ENCODE measurements at regions not wholly inside any gene's neighbourhood (a gene's known extent, or its start where the extent isn't known, plus 50 kb on each side); places are given as distances from the start of the nearest gene placed in this dataset.

- TF ChIP-seq, protein P1, sequence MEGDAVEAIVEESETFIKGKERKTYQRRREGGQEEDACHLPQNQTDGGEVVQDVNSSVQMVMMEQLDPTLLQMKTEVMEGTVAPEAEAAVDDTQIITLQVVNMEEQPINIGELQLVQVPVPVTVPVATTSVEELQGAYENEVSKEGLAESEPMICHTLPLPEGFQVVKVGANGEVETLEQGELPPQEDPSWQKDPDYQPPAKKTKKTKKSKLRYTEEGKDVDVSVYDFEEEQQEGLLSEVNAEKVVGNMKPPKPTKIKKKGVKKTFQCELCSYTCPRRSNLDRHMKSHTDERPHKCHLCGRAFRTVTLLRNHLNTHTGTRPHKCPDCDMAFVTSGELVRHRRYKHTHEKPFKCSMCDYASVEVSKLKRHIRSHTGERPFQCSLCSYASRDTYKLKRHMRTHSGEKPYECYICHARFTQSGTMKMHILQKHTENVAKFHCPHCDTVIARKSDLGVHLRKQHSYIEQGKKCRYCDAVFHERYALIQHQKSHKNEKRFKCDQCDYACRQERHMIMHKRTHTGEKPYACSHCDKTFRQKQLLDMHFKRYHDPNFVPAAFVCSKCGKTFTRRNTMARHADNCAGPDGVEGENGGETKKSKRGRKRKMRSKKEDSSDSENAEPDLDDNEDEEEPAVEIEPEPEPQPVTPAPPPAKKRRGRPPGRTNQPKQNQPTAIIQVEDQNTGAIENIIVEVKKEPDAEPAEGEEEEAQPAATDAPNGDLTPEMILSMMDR (IDR thresholded peaks at IDR 0.05; ENCODE audit: extremely low read depth in 1 of 2, insufficient read depth in 1 of 2, low read depth in 1 of 2, low read length in 2 of 2) = no peak
- TF ChIP-seq POLR2AphosphoS5 (IDR thresholded peaks at IDR 0.05; ENCODE audit: insufficient read depth, low read depth, low read length) (no peak), JUN (IDR thresholded peaks at IDR 0.05; ENCODE audit: borderline replicate concordance, insufficient read depth, insufficient read length, low read depth) (no peak), POLR2A (IDR thresholded peaks at IDR 0.05; ENCODE audit: low read depth, low read length) (no peak), GATA2 (IDR thresholded peaks at IDR 0.05; ENCODE audit: insufficient read depth, insufficient read length, low read depth, low read length) (no peak), EZH2 (IDR thresholded peaks at IDR 0.05; ENCODE audit: borderline replicate concordance, low read depth, low read length, severe bottlenecking) (no peak)
- TF ChIP-seq, protein P2, sequence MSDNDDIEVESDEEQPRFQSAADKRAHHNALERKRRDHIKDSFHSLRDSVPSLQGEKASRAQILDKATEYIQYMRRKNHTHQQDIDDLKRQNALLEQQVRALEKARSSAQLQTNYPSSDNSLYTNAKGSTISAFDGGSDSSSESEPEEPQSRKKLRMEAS (IDR thresholded peaks at IDR 0.05; ENCODE audit: insufficient read depth, insufficient read length) = no peak
These were observed 420.8 kb downstream of the MTRR start for GRCh38 chr5:8289779-8290178.

All from endothelial cell of umbilical vein (primary cell).